Cardiac fibroblast (primary cell): ENCODE measurements at regions not wholly inside any gene's neighbourhood (a gene's known extent, or its start where the extent isn't known, plus 50 kb on each side); places are given as distances from the start of the nearest gene placed in this dataset.

ENCODE experiments used
- DNase-seq, 2 donors: peaks; one replicate each; pipeline versions ENCODE4 v3.0.0 to v3.0.0-alpha.2; 2010; ENCODE audit warnings: low read depth in 2 of 2
- H3K4me3 ChIP-seq, 2 donors: replicated peaks in 1 of 2; 1 replicate in 1 of 2; 2 replicates in 1 of 2; pipeline ENCODE4 v1.5.1; 2011; ENCODE audit warnings: low read depth in 2 of 2, low read length in 2 of 2, mild to moderate bottlenecking in 2 of 2, moderate library complexity in 1 of 2
- TF ChIP-seq, protein P1 (sequence below): IDR thresholded peaks from one replicate; pipeline ENCODE4 v1.5.1; 2011; ENCODE audit warnings: low read depth, mild to moderate bottlenecking, low read length, inconsistent platforms

DNA sequence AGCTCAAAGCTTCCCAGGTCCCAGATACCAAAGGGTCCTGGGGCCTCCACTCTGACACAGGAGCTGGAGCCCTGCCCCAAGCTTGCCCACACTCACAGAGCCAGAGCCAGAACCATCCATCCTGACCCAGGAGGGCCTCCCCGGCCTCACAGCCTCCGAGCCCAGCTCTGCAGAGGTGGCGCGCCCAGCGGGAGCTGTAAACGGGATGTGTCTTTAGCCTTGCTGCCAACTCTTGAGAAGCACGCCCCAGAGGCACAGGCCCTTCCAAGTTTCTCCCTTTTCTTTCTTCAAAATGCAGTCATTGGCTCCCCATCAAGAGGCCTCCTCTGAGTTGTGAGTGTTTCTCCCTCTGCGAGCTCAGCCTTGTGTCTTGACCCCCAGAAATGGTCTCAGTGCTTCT is 75.0 kb downstream of the PDGFA start:
- TF ChIP-seq, protein P1, sequence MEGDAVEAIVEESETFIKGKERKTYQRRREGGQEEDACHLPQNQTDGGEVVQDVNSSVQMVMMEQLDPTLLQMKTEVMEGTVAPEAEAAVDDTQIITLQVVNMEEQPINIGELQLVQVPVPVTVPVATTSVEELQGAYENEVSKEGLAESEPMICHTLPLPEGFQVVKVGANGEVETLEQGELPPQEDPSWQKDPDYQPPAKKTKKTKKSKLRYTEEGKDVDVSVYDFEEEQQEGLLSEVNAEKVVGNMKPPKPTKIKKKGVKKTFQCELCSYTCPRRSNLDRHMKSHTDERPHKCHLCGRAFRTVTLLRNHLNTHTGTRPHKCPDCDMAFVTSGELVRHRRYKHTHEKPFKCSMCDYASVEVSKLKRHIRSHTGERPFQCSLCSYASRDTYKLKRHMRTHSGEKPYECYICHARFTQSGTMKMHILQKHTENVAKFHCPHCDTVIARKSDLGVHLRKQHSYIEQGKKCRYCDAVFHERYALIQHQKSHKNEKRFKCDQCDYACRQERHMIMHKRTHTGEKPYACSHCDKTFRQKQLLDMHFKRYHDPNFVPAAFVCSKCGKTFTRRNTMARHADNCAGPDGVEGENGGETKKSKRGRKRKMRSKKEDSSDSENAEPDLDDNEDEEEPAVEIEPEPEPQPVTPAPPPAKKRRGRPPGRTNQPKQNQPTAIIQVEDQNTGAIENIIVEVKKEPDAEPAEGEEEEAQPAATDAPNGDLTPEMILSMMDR, result no peak
- peak in 1 of 2 donors; percentile 59 for DNase-seq

DNA sequence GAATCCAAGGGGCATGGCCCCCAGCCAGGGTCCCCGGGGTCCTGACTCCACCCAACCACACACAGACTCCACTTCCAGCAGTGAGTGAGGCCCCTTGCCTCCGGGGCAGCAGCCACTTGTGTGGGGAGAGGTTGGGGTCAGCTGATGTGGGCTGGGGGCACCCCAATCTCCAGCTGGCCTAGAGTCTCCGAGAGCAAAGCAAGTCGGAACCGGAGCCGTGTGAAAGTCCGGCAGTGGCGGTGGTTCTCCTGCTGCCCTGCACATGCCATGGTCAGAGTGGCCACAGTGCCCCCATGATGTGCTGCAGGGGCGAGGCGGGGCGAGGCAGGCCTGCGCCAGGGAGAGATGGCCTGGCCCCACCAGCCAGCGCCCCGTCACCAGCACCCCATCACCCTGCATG is 74.6 kb downstream of the PDGFA start:
- no peak overlapping the region for H3K4me3 ChIP-seq
- no peak for DNase-seq
- TF ChIP-seq, protein P1, result no peak

More for the DNA sequence above, 75.0 kb downstream of the PDGFA start:
- no peak overlapping the region for H3K4me3 ChIP-seq

DNA sequence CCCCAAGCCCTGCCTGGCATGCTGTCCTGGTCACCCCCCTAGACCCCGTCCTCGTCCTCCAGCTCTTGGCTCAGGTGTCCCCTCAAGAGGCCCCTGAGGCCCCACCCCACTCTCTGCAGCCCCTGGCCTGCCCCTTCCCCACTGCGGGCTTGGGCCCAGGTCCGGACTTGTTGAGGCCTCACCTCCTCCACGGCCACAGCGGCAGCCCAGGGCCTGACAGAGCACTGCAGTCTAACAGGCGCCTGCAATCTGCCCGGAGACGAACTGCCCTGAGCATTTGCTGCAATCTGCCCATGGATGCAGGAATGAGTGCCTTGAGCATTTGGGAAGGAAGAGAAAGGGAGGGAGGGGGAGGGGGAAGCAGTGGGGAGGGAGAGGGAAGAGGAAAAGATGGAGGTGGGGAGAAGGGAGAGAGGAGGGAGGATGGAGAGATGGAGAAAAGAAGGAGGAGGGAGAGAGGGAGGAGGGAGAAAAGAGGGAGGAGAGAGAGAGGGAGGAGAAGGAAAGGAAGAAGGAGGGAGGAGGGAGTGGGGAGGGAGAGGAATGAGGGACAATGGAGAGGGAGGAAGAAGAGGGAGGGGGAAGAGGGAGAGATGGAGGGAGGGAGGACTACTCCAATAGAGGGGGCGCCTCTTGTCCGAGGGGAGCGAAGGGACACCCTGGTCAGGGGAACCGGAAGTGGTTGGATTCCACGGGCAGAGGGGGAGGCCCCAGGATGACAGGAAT is 73.9 kb downstream of the PDGFA start:
- H3K4me3 ChIP-seq, result no peak overlapping the region
- no peak for DNase-seq
- TF ChIP-seq, protein P1, result no peak

DNA sequence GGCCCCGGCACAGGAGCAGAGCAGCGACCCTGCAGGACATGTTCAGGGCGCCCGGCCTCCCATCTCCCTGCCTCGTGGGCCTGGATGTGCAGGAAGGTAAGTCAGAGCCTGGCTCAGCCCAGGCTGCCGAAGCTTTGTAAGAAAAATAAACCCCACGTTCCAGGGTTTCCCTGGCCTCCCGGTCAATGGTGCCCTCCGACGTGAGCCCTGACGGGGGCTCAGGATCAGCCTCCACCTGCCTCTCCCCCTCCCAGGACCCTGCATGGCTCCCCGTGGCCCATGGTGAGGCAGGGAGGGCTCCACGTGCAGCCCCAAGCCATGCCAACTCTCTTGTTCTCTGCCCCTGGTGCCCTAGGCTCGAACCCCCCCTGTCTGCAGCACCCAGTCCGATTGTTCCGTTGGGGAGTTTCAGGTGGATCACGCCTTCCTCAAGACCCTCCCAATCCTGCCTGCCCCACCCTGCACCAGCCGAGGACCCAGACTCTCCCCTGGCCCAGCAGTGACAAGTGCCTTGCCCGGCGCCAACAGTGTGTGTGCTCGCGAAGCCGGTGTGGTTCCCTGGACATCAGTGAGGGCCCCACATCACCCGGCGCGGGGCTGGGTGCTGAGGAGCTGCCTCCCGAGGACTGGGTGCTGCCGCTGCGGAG is 73.2 kb downstream of the PDGFA start:
- TF ChIP-seq, protein P1, result no peak
- no peak overlapping the region for H3K4me3 ChIP-seq
- no peak for DNase-seq
